ENCODE measurements at regions not wholly inside any gene's neighbourhood (a gene's known extent, or its start where the extent isn't known, plus 50 kb on each side); places are given as distances from the start of the nearest gene placed in this dataset.

DNA sequence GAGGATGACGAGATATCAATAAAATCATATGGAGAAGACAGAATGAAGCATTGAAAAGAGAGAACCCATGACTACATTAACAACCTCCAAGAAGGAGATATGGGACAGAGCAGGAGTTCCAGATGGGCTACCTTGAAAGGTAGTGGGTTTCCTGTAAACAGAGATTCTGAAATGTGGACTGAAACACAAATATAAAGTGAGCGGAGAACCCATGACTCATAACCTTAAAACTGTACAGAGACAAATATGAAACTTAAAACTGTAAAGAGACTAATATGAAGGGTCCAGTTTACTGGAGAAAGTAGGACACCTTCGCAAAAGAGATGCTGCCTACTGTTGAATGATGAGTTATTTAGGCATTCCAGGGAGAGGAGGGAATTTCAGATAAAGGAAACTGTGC, 383.7 kb downstream of the CAAP1 start:
- TF ChIP-seq CTCF (IDR thresholded peaks at IDR 0.05) (no peak), POLR2AphosphoS5 (IDR thresholded peaks at IDR 0.05; ENCODE audit: low read depth, low read length) (no peak), REST (IDR thresholded peaks at IDR 0.05; ENCODE audit: insufficient read depth in 1 of 2, low read depth in 2 of 2, low read length in 1 of 2) (no peak)
